ENCODE measurements at regions not wholly inside any gene's neighbourhood (a gene's known extent, or its start where the extent isn't known, plus 50 kb on each side); places are given as distances from the start of the nearest gene placed in this dataset.

GRCh38 chr11:116107229-116107628 is 603.0 kb upstream of the CADM1 start:
- DNase-seq, result no peak

- DNase-seq, result no peak
Measured at GRCh38 chr11:116104498-116105174, 600.4 kb upstream of the CADM1 start.

GRCh38 chr11:116101902-116102301 is 597.7 kb upstream of the CADM1 start:
- no peak for DNase-seq

DNA sequence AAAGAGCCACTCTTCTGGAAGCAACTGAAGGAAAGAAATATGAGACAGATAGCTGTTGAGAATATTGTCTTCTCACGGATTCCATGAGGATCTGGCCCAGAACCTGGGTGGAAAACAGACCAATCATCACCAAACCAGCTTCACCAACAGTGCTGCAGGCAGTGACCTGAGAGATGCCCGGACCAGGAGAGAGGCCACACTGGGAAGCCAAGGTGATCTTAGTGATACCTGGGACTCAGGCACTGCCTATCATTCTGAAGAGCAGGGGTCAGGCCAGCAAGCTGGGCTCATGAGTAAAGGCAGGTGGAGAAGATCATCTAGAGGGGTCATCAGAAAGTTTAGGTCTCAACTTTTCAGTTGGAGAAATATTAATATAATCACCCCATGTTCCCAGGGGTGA is 595.8 kb upstream of the CADM1 start:
- DNase-seq, result no peak

DNA sequence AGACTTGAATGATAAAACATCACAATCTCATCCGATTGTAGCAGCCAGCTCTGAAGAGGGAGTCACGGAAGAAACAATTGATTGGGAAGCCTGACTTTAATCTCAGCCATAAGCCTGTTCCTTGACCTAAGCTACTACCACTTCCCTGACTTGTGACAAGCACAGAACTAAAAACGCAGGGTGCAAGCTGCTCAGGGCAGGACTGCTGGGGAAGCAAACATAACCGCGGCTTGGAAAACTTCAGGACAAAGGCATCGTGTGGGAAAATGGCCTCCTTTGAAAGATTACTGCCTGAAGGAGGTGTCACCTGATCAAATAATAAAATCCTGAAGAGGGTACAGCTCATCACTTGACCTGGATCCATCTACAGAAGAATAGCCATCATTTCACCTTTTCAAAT is 595.3 kb upstream of the CADM1 start:
- DNase-seq, result no peak

- DNase-seq, result no peak
Measured at GRCh38 chr11:116096272-116096995, 592.2 kb upstream of the CADM1 start.

GRCh38 chr11:116093481-116094270 is 589.5 kb upstream of the CADM1 start:
- DNase-seq, result no peak

DNA sequence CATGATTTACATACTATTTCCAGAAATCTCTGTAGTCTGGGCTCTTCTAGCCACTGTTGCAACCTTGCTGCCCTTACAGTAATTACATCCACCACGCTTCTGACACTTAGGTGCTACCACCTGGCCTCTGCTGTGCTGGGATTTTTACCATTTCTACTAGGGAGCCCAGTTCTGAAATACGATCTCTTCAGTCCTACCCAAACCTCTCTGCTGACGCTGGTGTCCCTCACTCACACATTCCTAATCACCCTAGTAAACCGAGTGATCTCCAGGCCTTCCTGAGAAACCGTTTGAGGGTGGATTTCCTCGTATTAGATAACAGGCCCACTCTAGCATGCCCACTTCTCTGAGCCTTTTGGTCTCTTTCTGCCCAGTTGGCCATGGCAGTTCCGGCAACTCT is 588.9 kb upstream of the CADM1 start:
- no peak for DNase-seq

GRCh38 chr11:116086426-116086825 is 582.2 kb upstream of the CADM1 start:
- no peak for DNase-seq

- DNase-seq, result no peak
Measured at GRCh38 chr11:116085031-116085635, 580.9 kb upstream of the CADM1 start.

- DNase-seq, result no peak
Measured at GRCh38 chr11:116084511-116084910, 580.3 kb upstream of the CADM1 start.

DNA sequence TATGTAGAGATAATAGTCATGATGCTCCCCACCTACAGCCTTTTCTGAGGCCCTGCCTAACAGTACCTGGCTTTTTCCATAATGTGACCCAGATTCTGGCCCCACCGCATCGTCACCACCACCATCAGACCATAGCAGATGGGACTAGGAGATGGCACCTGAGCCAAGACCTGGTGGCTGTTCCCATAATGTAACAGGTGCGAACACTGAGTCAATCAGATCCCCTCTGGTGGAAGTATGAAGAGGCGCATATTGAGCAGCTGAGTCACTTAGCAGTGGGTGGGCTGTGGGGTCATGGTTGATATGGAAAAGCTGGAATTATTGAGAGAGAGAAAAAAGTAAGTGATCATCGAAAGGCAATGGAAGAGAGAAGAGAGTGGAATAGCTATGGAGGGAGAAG is 578.0 kb upstream of the CADM1 start:
- DNase-seq, result no peak

DNA sequence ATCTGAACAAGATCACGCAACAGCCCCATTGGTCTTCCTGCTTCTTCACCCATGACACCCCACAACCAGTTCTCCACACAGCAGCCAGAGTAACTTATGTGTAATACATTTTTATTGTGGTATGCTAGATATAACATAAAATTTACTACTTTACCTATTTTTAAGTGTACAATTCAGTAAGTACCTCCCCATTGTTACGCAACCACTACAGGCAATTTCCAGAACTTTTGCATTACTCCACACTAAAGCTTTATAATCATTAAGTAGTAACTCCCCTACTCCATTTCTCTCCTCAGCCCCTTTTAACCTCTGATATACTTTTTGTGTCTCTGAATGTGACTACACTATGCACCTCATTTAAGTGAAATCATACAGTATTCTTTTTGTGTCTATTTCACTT is 575.4 kb upstream of the CADM1 start:
- no peak for DNase-seq

- DNase-seq, result no peak
Measured at GRCh38 chr11:116078101-116078591, 573.9 kb upstream of the CADM1 start.

DNA sequence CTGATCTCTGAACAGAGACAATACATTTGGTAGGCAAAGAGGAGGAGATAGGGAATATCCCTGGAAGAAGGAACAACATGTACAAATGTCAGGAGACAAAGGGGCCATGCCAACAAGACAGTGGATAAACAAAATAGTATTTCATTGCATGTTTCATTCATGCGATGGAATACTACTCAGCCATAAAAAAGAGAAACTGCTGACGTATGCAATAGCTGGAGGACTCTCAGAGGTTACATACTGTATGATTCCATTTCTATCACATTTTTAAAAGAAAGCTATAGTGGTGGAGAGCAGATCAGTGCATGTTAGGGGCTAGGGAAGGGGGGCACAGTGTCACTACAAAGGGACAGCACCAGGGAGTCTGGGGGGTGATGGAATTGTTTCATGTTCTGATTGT is 572.9 kb upstream of the CADM1 start:
- no peak for DNase-seq

DNA sequence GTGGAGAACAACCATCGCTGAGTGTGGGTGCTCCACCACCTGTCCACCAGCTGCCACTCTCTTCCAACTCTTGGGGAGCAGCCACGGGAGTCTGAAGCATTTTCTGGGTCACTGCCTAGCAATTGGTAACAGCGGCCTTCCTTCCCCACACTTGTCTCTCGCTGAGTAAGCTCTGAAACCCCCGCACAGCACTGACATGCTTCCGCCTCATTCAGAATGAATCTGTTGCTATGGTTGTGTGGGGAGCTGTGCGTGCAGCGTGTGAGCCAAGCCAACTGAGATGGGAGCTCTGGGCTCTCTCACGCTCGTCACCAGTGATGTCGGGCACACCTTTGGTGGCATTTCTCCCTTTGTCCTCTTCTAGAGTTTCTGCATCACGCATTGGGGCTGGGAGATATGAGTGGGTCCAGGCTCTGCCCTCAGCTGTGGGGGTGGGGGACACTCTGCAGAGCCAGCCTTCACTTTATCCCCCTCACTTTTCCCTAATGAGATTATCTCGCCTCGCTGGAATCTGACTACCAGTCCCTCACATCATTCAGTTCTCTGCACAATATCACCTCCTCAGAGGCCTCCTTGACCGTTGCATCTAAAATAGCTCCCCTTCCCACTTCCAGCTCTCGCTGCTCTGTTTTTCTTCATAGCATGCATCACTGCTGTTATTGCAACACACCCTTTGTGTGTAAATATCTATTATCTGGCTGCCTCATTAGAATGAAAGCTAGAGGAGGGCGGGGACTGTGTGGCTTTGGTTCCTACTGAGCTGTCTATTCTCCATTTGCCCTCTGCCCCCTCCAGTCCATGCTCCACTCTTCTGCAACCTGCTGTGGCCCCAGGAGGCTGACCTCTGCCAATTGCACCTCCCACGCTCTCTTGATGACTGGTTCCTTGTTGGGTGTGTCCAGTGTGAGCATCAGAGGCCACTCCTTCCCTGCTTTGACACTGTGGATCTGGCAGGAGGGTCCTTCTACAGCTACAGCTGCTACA is 569.9 kb upstream of the CADM1 start:
- peak; percentile 31 for DNase-seq

GRCh38 chr11:116072601-116073410 is 568.6 kb upstream of the CADM1 start:
- no peak for DNase-seq

DNA sequence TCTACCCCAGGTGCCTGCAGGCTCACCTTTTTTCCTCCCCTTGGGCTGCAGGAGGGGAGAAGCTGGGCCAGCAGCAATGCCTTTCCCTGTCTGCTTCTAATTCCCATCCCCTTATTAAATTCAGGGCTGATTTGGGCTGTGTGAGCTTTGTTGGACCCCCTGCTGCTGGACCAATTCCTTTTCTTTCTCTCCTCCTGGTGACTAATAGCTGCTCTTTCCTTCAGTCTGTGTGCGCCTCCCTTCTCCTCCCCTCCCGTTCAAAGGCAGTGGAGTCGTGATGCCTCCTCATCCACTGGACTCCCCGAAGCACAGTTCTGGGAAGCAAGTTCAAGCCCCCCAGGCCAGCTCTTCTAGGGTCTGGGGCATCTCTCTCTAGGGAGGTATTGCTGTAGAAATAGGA is 567.9 kb upstream of the CADM1 start:
- no peak for DNase-seq

GRCh38 chr11:116071241-116071640 is 567.0 kb upstream of the CADM1 start:
- no peak for DNase-seq

GRCh38 chr11:116070520-116070919 is 566.3 kb upstream of the CADM1 start:
- DNase-seq, result no peak

GRCh38 chr11:116066777-116067176 is 562.6 kb upstream of the CADM1 start:
- no peak for DNase-seq
